OCI-LY3 (cell line): ENCODE measurements at regions not wholly inside any gene's neighbourhood (a gene's known extent, or its start where the extent isn't known, plus 50 kb on each side); places are given as distances from the start of the nearest gene placed in this dataset.

Source experiments
- H2AFZ ChIP-seq: fragments of 200-600, 300-600 bp; shearing (Covaris generic); 2 replicates; pipeline ENCODE4 v1.6.0; 2014; ENCODE audit warnings: antibody characterized with exemption, low read depth, low read length
- H3K27ac ChIP-seq: fragments of 200-600, 300-600 bp; sonication (generic); 2 replicates; pipeline ENCODE4 v1.5.1; 2014; ENCODE audit warnings: mild to moderate bottlenecking, low read length, moderate library complexity, mixed read lengths
- H3K27me3 ChIP-seq: fragments of 200-600, 300-600 bp; sonication (generic); 2 replicates; pipeline ENCODE4 v1.6.1; 2014; ENCODE audit warnings: low read depth, low read length, mixed read lengths
- H3K36me3 ChIP-seq: fragments of 200-600, 300-600 bp; sonication (generic); replicated peaks from 2 replicates; pipeline ENCODE3; 2014; ENCODE audit warnings: low read depth, low read length, mixed read lengths
- H3K4me1 ChIP-seq: fragments of 300-600, 200-600 bp; sonication (generic); 2 replicates; pipeline ENCODE4 v1.6.1; 2014; ENCODE audit warnings: low read length, mixed read lengths
- H3K4me2 ChIP-seq: fragments of 200-600, 300-600 bp; sonication (generic); 2 replicates; pipeline ENCODE4 v1.6.1; 2014; ENCODE audit warnings: low read length, mixed read lengths
- H3K4me3 ChIP-seq: fragments of 300-600, 200-600 bp; sonication (generic); 2 replicates; pipeline ENCODE4 v1.5.1; 2014; ENCODE audit warnings: antibody characterized with exemption, mild to moderate bottlenecking, low read length, moderate library complexity
- H3K79me2 ChIP-seq: fragments of 300-600, 200-600 bp; shearing (Covaris generic); 2 replicates; pipeline ENCODE4 v1.6.1; 2014; ENCODE audit warnings: mild to moderate bottlenecking, low read length, mixed read lengths
- H3K9ac ChIP-seq: fragments of 300-600, 200-600 bp; shearing (Covaris generic); 2 replicates; pipeline ENCODE4 v1.6.0; 2014; ENCODE audit warnings: mild to moderate bottlenecking, low read length, moderate library complexity
- H3K9me3 ChIP-seq: fragments of 200-600, 300-600 bp; shearing (Covaris generic); 2 replicates; pipeline ENCODE4 v1.6.1; 2014; ENCODE audit warnings: low read length, mixed read lengths; ENCODE audit not compliant: insufficient read depth
- H4K20me1 ChIP-seq: fragments of 200-600, 300-600 bp; sonication (generic); 2 replicates; pipeline ENCODE4 v1.6.1; 2016; ENCODE audit warnings: low read length, mixed read lengths; ENCODE audit not compliant: insufficient read depth
- EZH2phosphoT487 ChIP-seq: fragments of 200-600 bp; shearing (Covaris generic); IDR thresholded peaks from 2 replicates; pipeline ENCODE4 v1.6.1; 2018; ENCODE audit warnings: antibody characterized with exemption, mixed run types, low read depth
- TF ChIP-seq, protein P1 (sequence below): fragments of 200-600, 300-600 bp; sonication (generic); IDR thresholded peaks from 2 replicates; pipeline ENCODE4 v1.5.1; 2014; ENCODE audit warnings: antibody characterized with exemption, low read length, low read depth

DNA sequence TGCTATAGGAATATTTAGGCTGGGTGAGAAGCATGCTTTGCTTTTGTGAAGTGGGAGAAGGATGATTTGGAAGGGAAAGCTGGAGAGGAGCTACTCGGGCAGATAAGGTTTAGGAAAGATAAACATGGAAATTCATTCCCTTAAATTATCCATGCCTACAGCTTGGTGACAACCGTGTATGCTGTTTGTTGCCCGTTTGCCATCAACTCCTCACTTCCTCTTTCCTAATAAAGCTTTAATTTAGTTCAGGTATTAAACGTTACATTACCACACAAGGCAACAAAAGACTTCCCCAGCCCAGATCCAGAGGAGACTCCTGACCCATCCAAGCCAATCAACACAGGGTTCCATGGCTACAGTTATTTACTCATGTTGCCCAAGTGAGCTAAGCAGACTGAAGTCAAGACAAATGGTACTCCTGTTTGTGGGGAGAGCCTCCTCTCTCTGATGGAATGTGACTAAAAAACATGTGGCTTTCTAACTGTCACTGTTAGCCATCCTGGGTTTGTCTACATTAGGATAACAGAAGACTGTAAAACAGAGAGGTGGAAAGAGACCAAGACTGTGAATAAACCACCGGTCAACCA is 101.7 kb upstream of the GRAMD1B start:
- no peak overlapping the region for H3K4me2 ChIP-seq
- no peak overlapping the region for H3K27ac ChIP-seq
- H3K27me3 ChIP-seq, result peaks cover 27% of the 10 kb centered on the region
- no peaks in the 10 kb centered on the region for H4K20me1 ChIP-seq
- H3K4me3 ChIP-seq, result no peak overlapping the region
- H3K4me1 ChIP-seq, result no peaks in the 10 kb centered on the region
- no peak overlapping the region for H3K9ac ChIP-seq
- H2AFZ ChIP-seq, result no peak overlapping the region
- H3K79me2 ChIP-seq, result no peaks in the 10 kb centered on the region
- no peaks in the 10 kb centered on the region for H3K9me3 ChIP-seq
- TF ChIP-seq, protein P1, sequence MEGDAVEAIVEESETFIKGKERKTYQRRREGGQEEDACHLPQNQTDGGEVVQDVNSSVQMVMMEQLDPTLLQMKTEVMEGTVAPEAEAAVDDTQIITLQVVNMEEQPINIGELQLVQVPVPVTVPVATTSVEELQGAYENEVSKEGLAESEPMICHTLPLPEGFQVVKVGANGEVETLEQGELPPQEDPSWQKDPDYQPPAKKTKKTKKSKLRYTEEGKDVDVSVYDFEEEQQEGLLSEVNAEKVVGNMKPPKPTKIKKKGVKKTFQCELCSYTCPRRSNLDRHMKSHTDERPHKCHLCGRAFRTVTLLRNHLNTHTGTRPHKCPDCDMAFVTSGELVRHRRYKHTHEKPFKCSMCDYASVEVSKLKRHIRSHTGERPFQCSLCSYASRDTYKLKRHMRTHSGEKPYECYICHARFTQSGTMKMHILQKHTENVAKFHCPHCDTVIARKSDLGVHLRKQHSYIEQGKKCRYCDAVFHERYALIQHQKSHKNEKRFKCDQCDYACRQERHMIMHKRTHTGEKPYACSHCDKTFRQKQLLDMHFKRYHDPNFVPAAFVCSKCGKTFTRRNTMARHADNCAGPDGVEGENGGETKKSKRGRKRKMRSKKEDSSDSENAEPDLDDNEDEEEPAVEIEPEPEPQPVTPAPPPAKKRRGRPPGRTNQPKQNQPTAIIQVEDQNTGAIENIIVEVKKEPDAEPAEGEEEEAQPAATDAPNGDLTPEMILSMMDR, result no peak
- TF ChIP-seq EZH2phosphoT487, result no peak
- H3K36me3 ChIP-seq, result no peaks in the 10 kb centered on the region

DNA sequence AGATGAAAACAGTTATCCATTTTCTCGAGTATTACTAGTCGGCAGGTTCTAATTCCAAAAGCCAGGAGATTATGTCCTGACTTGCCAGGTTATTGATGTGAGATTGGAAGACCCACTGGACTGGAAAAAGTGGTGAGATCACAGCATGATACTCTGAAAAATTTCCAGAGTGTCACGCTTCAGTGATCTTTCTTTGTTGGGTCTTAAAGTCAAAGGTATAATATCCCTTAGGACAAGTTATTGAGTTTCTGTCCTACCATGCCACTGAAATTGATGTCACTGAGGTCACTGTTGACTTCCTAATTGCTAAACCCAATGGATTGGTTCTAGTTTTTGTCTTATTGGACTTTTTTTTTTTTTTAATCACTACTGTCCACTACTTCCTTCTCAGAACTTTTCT is 104.5 kb upstream of the GRAMD1B start:
- Histone ChIP-seq H4K20me1 (no peaks in the 10 kb centered on the region), H2AFZ (no peak overlapping the region), H3K79me2 (no peaks in the 10 kb centered on the region), H3K4me1 (0 out of 2 replicates have a peak, but pooled peaks cover 2% of the 10 kb centered on the region), H3K36me3 (no peaks in the 10 kb centered on the region), H3K9me3 (no peaks in the 10 kb centered on the region), H3K9ac (no peak overlapping the region), H3K27me3 (peaks cover 45% of the 10 kb centered on the region), H3K27ac (no peak overlapping the region), H3K4me2 (no peak overlapping the region), H3K4me3 (no peak overlapping the region)
- TF ChIP-seq, protein P1, result no peak
- TF ChIP-seq EZH2phosphoT487, result no peak

DNA sequence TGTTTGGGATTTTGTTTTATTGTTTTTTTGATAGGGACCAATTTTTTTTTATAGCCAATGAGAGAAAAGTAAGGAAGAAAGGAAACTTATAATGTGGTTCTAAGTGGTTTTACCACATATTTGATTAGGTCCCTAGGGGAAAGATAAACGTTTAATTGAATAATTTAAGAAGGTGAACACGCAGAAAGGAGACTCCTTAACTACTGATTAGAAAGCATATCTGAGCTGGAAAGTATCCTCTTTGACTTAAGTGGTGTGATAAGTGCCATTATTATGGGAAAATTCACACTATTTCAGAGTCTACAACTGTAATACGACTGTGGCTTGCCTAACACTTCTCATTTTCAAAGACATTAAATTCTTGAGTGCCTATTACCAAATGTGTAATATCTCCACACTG is 106.5 kb upstream of the GRAMD1B start:
- H3K9ac ChIP-seq, result no peak overlapping the region
- no peaks in the 10 kb centered on the region for H3K36me3 ChIP-seq
- H4K20me1 ChIP-seq, result no peaks in the 10 kb centered on the region
- H3K9me3 ChIP-seq, result no peaks in the 10 kb centered on the region
- H3K4me3 ChIP-seq, result no peak overlapping the region
- H3K4me1 ChIP-seq, result 0 out of 2 replicates have a peak, but pooled peaks cover 2% of the 10 kb centered on the region
- no peak overlapping the region for H3K4me2 ChIP-seq
- TF ChIP-seq, protein P1, result no peak
- TF ChIP-seq EZH2phosphoT487, result no peak
- H3K27ac ChIP-seq, result no peak overlapping the region
- H2AFZ ChIP-seq, result no peak overlapping the region
- H3K27me3 ChIP-seq, result peaks cover 53% of the 10 kb centered on the region
- no peaks in the 10 kb centered on the region for H3K79me2 ChIP-seq

DNA sequence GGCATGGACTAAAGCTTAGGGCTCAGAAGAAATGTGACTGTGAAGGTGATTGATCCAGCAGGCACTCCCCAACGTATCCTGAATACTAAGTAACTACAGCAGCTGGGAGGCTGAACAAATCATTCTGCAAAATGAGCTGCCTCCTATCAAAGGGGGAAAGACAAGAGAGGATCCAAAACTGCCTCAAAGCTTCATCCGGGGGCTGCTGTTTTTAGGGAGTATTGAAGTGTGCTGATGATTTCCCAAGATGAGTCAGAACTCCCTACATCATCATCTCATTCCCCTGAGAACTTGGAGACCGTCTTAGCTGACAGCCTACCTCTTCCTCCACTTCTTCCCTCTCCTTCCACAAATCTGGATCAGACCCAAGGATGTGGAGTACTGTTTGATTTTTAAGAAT is 108.4 kb upstream of the GRAMD1B start:
- Histone ChIP-seq H3K9ac (no peak overlapping the region), H3K4me2 (no peak overlapping the region), H3K4me3 (no peak overlapping the region), H3K9me3 (no peaks in the 10 kb centered on the region), H3K79me2 (no peaks in the 10 kb centered on the region), H3K27ac (no peak overlapping the region), H3K36me3 (no peaks in the 10 kb centered on the region), H2AFZ (no peak overlapping the region), H3K4me1 (0 out of 2 replicates have a peak, but pooled peaks cover 2% of the 10 kb centered on the region), H4K20me1 (no peaks in the 10 kb centered on the region), H3K27me3 (peaks cover 55% of the 10 kb centered on the region)
- TF ChIP-seq, protein P1, result no peak
- TF ChIP-seq EZH2phosphoT487, result no peak
